Nucleus accumbens (tissue), 56 donors: ENCODE measurements at regions not wholly inside any gene's neighbourhood (a gene's known extent, or its start where the extent isn't known, plus 50 kb on each side); places are given as distances from the start of the nearest gene placed in this dataset.

Experiments
- DNase-seq, 56 donors: peaks; one replicate each; lab custom pipeline; 2025; lab: John Stamatoyannopoulos, UW

DNA sequence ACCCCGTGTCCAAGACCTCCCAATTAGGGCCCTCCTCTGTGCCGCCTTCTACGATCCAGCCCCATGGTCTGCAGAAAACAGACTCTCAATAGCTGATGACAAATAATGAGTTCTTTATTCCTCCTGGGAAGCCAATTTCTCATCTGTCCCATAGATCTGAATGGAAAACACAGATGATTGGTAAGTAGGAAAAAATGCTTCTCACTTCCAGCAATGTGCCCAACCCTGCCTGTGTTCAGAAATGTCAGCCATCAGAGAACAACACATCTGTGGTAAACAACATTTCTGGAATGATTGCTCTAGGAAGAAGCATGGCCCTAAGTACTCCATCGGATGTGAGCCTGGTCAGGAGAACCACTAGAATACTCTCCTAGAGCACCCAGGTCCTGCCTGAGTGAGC, 240.5 kb upstream of the HES1 start:
- no peak for DNase-seq

DNA sequence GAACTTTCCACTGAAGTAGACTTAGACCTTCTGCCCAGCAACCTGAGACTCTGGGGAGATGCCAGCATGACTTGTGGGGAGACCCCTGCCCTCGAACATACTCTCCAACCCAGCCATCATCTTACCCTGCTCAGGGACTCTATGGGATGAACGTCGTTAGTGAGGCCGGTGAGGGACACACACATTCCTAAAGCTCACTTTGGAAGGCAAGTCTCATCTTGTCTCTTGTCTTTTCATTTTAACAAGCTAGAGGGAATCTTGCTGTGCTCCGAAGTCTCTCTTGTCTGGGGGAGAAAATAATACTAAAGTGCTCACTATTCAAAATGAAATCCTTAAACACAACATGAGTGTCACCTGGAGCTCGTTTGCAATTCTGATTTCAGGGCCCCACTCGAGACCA, 239.5 kb upstream of the HES1 start:
- no peak for DNase-seq

DNA sequence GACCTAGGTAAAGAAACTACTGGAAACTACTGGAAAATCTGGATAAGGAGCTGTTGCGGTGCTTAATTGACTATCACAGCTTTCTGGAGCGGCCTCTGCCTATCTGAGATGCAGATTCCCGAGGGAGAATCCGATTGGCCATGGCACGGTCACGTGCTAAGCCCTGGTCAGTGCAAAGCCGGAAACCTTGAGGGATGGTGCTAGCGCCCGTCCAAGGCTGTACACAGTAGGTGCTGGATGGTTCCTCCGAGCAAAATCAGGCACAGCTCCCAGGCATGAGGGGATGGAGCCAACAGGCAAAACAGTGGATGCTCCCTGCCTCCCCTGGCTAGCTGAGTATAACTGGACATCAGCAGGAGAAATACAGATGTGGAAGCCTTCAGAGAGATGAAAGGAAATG, 238.7 kb upstream of the HES1 start:
- DNase-seq = no peak

DNA sequence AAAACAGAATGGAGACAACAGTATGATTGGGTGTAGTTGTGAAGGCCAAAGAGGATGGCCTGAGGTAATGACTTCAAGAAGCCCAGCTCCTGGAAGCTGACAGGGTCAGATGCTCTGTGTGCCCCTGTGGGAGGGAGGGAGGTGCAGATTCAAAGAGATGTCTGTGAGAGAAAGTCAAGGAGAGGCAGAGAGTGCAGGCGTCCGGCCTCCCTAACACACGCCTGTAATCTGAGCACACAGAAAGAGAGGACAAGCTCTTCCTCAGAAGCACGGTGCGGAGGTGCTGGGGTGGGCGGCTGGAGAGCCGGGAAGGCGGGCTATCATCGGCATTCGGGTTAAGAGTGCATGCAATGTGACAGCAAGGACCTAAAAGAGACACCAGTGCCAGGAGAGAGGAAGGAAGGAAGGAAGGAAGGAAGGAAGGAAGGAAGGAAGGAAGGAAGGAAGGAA, 238.2 kb upstream of the HES1 start:
- no peak for DNase-seq

GRCh38 chr3:193899001-193899400, 236.9 kb upstream of the HES1 start:
- no peak for DNase-seq

- DNase-seq = no peak
Measured at GRCh38 chr3:193901007-193901406, 234.9 kb upstream of the HES1 start.

DNA sequence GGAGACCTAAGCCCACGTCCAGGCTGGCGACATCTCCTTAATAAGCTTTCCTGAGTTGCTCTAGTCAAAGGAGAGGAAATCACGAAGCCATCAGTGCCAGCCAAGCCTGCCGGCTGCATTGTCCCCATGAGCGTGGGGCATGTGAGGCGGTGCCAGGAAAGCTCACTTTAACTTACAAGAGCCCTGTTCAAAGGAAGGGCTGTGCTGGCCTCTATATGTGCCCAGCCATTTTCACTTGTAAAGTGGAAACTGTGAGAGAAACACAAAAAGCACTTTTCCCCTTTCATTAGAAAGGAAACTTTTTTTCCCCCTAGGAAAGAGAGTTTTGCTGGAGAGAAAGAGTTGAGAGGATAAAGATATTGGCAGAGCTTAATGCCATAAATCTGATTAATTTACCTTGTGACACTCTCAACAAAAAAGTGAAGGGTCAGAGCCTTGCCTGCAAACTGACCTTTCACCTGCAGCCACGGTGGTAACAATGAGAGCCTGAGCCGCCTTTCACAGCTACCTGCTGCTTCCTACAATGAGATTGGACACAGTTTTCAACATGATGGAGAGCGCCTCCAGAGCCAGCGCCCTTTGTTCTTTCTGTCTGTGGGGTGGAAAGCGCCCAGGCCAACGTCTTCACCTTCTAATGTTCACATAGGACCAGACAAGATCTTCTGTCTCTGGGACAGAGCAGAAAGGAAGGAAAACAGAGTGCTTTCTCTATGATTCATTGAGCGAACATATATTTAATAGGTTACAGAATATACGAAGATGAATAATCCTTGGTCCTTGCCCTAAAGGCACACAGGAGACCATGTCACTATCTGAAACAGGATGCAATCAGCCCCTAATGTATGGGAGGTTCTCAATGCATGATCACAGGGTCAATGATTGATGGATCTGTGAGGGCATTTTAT, 233.1 kb upstream of the HES1 start:
- no peak for DNase-seq

DNA sequence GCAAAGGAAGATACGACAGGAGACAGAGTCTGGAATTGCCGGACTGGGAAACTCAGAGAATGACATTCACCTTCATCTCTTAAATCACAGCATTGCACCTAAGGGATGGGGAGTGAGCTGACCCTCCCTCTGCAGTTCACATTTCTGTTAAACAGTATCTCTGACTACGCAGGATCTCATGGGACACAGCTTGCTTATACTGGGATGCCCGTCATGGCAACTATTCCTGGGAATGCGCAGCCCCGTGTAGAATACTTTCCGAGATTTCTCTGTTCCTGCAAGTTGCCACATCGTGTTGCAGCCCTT, 232.5 kb upstream of the HES1 start:
- DNase-seq = no peak

DNA sequence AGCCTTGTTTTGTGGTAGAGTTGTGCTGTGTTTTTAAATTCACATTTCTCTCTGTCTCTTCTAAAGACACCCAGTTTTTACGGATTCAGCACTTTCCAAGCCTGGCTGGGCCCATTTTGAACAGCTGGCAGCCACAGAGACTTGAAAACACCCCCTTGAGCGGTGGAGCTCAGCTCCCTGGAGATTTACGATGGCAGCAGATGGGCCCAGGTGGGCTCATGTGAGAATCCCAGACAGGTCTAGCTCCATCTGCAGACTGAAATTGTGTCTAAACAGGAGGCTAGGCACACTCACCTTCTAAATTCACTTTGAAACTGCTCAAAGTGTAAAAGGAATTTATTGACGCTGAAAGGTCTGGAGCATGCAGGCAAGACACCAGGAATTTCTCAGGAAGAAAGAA, 232.0 kb upstream of the HES1 start:
- no peak for DNase-seq

GRCh38 chr3:193905541-193906396, 230.2 kb upstream of the HES1 start:
- DNase-seq = no peak

GRCh38 chr3:193906849-193907410, 229.0 kb upstream of the HES1 start:
- no peak for DNase-seq

DNA sequence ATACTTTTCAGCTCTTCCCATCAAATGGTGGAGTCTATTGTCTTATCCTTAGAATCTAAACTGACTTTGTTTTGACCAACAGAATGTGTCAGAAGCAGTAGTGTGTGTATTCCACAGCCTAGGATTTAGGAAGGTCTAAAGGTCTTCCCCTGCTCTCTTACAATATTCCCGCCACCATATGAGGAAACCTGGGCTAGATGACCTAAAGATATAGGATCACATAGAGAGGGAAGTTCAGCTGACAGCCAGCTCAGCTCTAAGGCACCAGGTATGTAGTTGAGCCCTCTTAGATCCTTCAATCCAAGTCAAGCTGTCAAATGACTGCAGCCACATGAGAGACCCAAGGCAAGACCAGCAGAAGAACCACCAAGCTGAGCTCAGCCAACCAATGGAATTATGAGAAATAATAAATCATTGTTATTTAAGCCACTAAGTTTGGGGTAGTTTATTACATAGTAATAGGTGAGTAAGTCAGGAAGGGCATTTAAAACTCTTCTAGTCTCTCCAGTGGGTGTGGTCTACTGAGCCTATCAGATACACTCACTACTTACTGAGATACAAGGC, 227.7 kb upstream of the HES1 start:
- no peak for DNase-seq

GRCh38 chr3:193909387-193909786, 226.6 kb upstream of the HES1 start:
- no peak for DNase-seq

GRCh38 chr3:193910310-193910709, 225.6 kb upstream of the HES1 start:
- DNase-seq = no peak

DNA sequence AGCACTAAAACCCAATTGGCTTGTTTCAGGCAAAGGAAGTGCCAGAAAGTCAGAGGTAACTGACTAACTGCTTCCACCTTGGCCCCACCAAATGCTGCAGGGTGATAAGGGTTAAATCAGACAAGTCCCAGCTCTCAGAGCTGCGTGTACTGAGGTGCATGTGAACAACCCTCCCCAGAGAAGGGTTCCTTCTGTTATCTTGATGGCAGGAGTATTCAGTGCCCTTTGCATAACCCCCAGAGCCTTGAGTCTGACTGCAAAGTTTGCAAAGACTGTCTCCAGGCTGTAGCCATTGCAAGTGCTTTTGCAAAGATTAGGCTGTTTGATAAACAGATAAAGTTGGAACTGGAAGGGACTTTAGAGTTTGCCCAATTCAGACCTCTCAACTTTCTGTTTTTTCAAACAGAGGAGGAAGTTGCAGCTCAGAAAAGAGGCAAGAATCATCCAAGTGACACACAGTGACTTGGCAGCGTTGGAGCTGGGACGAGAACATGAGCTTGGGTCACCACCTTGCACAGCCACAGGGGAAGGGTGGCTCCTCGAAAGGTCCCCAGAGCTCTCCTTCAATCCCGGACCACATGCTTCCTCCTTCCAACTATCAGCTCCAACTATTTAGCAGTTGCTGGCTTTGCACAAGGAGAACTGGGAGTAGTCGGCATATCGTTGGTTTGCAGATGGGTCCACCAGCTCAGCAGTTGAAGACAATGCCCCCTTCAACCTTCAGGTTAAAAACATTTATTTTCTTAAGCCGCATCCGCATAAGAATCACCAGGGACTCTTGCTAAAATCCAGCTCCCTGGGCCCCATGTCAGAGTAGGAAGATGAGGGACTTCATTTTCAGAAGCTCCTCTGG, 224.8 kb upstream of the HES1 start:
- no peak for DNase-seq

DNA sequence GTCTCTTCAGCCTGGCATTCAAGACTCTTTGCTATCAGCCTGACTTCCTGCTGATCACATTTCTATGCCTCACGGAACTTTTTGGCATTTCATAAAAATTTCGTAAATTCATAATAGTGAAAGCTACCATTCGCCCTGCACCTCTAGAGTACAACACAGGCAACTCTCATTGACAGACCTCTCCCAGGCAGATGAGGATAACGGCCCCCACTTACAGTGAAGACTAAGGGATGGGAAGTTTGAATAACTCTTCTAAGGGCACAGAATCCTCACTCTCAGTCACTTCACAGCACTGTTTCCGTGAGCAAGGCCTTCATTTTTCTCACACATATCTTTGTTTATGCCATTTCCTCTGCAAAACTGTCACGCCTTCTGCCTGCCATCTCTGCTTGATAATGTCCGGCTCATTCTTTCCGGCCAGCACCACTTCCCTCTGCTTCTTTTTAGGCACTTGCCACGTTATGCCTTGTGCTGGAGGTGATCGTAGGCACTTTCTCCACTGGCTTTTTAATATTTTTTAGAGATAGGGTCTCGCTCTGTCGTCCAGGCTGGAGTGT, 224.1 kb upstream of the HES1 start:
- no peak for DNase-seq

GRCh38 chr3:193912621-193913178, 223.2 kb upstream of the HES1 start:
- no peak for DNase-seq

- DNase-seq = no peak
Measured at GRCh38 chr3:193914602-193915001, 221.3 kb upstream of the HES1 start.

DNA sequence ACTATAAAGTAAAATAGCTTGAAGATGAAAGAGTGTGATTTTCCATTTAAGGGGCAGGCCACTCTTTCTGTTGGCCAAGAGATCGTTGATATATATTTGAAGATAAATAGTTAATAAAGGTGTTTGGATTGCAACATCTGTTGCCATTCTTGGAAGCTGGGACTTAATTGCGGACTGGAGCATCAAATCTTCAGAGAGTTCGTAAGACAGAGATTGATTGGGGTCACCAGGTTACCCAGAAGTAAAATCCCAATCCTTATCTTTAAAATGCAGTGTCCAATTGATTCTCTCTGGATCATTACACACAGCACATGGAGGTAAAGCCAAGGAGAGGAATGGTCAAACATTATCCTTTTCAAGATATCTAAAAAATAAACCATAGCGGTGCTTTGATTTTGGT, 220.8 kb upstream of the HES1 start:
- no peak for DNase-seq

DNA sequence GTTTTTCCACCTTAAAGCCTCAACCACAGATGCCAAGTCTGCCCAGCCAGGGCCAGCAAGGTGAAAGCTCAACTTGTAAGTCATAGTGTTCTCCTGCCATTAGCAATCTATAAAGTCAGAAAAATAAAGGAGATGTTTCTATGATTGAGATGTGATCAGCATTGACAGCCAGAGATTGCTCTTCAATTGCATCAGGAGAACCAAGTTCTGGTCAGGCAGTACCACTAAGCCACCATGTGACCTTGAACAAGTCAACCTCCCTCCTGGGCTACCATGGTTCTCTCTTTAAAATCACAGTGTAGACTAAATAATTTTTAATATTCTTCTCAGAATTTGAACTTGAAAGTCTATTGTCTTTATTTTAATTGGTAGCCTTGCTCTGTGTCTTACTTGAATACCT, 220.3 kb upstream of the HES1 start:
- DNase-seq = no peak
